ENCODE measurements at regions not wholly inside any gene's neighbourhood (a gene's known extent, or its start where the extent isn't known, plus 50 kb on each side); places are given as distances from the start of the nearest gene placed in this dataset.

DNA sequence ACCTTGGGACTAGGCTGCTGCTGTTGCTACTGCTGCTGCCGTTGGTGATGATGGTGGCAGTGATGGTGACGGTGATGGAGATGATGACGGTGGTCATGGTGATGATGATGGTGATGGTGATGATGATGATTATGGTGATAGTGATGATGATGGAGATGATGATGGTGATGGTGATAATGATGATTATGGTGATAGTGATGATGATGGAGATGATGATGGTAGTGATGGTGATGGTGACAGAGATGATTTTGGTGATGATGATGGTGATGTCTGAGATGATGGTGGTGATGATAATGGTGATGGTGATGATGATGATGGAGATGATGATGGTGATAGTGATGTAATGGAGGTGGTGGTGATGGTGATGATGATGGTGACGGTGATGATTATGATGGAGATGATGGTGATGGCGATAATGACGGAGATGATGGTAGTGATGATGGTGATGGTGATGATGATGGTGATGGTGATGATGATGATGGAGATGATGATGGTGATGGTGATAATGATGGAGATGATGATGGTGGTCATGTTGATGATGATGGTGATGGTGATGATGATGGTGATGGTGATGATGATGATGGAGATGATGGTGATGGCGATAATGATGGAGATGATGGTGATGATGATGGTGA is 156.8 kb upstream of the PWP1 start:
- DNase-seq = no peak

DNA sequence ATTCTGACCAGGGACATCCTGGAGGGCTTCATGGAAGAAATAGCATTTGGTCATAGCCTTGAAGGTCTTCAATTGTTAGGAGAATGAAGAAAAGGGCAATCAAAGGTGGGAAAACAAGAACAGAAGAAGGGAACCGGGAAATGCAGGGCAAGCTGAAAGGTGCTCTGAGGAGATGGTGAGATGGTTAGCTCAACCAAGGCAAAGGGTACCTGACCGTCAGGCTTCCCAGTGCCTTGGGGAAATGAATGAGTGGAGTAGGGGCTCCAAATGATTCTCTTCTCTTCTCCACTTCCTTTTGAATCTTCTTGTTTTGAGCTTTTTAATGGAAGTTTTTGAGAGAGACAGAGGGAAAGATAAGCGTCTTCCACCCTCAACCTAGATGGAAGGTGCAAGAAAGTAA is 155.6 kb upstream of the PWP1 start:
- DNase-seq = no peak

DNA sequence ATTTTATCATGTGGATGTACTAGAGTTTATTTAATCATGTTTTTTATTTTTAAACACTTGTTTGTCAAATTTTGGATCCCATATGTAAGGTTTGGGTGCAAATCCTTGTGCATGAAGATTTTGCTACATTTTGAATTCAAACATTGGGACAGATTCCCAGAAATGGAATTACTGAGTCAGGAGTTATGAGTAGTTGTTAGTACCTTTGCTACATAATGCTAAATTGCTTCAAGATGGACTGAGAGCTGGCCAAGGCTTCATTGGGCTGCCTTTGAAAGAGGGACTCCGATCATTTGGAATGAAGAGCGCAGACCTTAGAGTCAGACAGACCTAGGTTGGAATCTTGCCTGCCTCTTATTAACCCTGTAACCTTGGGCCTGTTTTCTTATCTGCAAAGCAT is 154.9 kb upstream of the PWP1 start:
- DNase-seq = no peak

DNA sequence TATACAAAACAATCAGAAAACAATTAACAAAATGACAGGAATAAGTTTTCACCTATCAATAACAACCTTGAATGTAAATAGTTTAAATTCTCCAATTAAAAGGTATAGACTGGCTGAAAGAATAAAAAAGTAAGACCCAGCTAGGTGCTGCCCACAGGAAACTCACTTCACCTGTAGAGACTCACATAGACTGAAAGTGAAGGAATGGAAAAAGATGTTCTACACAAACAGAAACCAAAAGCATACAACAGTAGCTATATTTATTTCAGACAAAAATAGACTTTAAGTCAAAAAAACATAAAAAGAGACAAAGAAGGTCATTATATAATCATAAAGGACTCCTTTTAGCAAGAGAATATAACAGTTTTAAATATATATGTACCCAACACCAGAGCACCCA is 152.4 kb upstream of the PWP1 start:
- DNase-seq = no peak

- no peak for DNase-seq
These were observed 149.0 kb upstream of the PWP1 start for GRCh38 chr12:107536613-107537012.

GRCh38 chr12:107537464-107538119 is 148.0 kb upstream of the PWP1 start:
- DNase-seq = no peak

- no peak for DNase-seq
These were observed 146.2 kb upstream of the PWP1 start for GRCh38 chr12:107539196-107539939.

- no peak for DNase-seq
These were observed 144.4 kb upstream of the PWP1 start for GRCh38 chr12:107541001-107541705.

GRCh38 chr12:107543416-107543815 is 142.2 kb upstream of the PWP1 start:
- DNase-seq = no peak

- no peak for DNase-seq
These were observed 141.8 kb upstream of the PWP1 start for GRCh38 chr12:107543841-107544240.

- DNase-seq = no peak
These were observed 140.7 kb upstream of the PWP1 start for GRCh38 chr12:107544937-107545336.

- DNase-seq = no peak
These were observed 139.8 kb upstream of the PWP1 start for GRCh38 chr12:107545737-107546353.

DNA sequence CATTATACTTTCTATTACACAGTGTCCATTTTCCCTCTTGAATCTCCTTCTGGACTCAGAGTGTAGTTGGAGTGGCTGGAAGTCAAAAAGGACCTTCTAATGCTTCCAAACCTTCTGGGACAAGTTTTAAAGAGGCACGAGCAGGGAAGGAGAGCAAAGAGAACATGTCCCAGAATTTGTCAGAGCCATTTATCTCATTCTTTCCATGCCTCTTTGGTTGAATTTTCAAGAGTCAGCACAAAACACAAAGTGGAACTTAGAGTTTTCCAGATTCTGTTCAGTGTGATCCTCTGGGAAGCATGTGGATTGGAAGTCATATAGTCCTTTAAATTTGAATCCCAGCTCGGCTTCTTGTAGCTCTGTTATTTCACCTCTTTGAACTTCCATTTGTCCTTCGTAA is 138.2 kb upstream of the PWP1 start:
- DNase-seq = no peak

DNA sequence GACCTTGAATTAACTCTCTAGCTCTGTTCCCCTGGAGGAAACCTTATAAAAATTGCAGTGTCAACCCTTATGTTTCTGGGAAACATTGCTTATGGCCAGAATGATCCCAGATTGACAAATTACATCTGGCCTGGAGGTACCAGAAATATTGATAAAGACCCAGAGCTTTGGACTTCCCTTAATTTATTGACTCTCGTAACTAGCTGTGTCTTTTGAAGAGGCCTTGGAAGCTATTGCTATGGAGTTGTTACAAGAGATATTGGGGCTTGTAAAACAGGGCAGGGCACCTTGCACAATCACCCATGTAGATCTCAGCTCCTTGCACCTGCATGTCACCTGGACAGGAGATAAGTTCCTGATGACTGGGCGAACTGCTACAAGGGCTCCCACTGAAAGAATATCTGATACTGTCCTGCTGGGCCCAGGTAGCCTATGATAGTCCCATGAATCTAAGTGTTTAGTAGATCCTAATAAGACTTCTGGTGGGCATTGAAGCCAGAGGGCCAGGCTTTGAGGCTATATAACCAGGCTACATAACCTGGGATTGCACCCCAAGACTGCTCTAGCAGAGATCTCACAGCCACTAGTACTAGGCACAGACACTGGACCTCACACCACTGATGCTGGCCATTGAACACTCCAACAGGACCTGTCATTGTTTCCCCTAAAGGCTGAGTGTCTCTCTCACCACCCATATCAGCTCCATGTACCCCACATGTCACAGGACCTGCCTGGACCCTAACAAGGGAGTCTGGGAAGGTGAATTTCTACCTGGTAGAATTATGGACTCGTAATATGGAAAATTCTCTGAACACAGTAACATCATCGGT is 135.7 kb upstream of the PWP1 start:
- DNase-seq = no peak

DNA sequence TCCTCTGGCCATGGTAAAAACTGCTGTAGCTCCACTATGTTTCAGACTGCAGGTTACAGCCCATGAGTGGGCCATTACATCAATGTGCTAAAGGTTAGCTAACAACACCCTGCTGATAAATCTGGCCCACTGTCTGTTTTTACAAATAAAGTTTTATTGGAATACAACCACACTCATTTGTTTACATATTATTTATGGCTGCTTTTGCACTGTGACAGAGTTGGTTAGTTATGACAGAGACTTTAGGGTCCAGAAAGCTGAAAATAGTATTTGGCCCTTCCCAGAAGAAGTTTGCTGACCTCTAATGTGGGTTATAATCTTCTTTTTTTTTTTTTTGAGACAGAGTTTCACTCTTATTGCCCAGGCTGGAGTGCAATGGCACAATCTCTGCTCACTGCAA is 134.2 kb upstream of the PWP1 start:
- DNase-seq = no peak

DNA sequence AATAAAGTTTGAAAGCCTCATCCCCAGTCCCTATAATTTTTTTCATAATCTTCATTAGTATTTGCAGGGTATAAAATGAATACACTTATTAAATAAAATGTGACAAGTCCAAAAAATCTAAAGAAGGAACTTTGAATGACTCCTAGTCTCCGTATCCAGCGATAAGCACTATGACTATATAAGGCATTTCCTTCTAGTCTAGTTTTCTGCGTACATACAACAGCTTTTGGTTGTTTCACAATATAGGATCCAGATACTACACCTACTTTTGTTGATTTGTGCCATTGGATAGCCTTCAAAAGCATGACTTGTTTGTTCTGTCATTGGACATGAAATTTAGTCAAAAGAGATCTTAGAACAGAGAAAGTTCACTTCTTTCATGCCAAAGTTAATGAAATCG is 133.3 kb upstream of the PWP1 start:
- no peak for DNase-seq

- no peak for DNase-seq
These were observed 132.3 kb upstream of the PWP1 start for GRCh38 chr12:107553211-107553765.

GRCh38 chr12:107554941-107555340 is 130.7 kb upstream of the PWP1 start:
- no peak for DNase-seq

DNA sequence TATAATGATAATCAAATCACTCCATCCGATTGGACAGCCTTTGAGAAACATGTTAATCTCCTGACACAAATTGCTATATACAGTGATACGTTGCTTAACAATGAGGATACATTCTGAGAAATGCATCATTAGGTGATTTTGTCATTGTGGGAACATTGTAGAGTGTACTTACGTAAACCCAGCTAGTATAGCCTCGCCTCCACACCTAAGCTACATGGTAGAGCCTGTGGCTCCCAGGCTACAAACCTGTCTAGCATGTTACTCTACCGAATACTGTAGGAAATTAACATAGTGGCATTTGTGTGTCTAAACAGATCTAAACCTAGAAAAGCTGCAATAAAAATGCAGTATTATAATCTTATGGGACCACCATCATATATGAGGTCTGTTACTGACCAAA is 128.6 kb upstream of the PWP1 start:
- no peak for DNase-seq

GRCh38 chr12:107557589-107558100 is 128.0 kb upstream of the PWP1 start:
- DNase-seq = no peak

- DNase-seq = no peak
These were observed 127.3 kb upstream of the PWP1 start for GRCh38 chr12:107558141-107558815.
